OCI-LY1 (cell line): ENCODE measurements at regions not wholly inside any gene's neighbourhood (a gene's known extent, or its start where the extent isn't known, plus 50 kb on each side); places are given as distances from the start of the nearest gene placed in this dataset.
"Not testable (repeated sequence)": the region's sequence is repeated elsewhere in the genome, so short reads cannot be mapped to it uniquely, and the experiment has no call there.

Source experiments
- CTCF ChIP-seq: fragments of 200-600 bp; sonication (generic), shearing (Covaris generic); IDR thresholded peaks from 2 replicates; pipeline ENCODE4 v1.5.1; 2017; ENCODE audit warnings: mild to moderate bottlenecking, antibody characterized with exemption, low read length, moderate library complexity, mixed read lengths
- EZH2 ChIP-seq: fragments of 200-600 bp; sonication (generic), shearing (Covaris generic); IDR thresholded peaks from 2 replicates; pipeline ENCODE4 v1.8.0; 2017; ENCODE audit warnings: borderline replicate concordance, mixed run types, mild to moderate bottlenecking, antibody characterized with exemption, low read length, moderate library complexity, mixed read lengths

- TF ChIP-seq CTCF, EZH2: not testable (repeated sequence)
These were observed 160.0 kb upstream of the PTPRZ1 start for GRCh38 chr7:121712961-121713360.
